Activated CD4-positive, alpha-beta memory T cell treated with anti-CD3 and anti-CD28 coated beads, Interleukin-2, amount 10 ng/mL, durations not matched to agents 7 days and 5 days (primary cell): ENCODE measurements at regions not wholly inside any gene's neighbourhood (a gene's known extent, or its start where the extent isn't known, plus 50 kb on each side); places are given as distances from the start of the nearest gene placed in this dataset.
"Not testable (repeated sequence)": the region's sequence is repeated elsewhere in the genome, so short reads cannot be mapped to it uniquely, and the experiment has no call there.

ENCODE experiments used
- CTCF ChIA-PET: fragments of 350-600 bp; sonication (Branson Sonifier 250); formaldehyde crosslinking; loops from one replicate; lab custom pipeline; 2021; ENCODE audit warnings: antibody characterized with exemption, inconsistent platforms; lab: Charles Lee
- POLR2A ChIA-PET: fragments of 350-600 bp; sonication (Branson Sonifier 250); formaldehyde crosslinking; loops from one replicate; lab custom pipeline; 2021; ENCODE audit warnings: antibody characterized with exemption; lab: Charles Lee
- DNase-seq: peaks from one replicate; pipeline ENCODE4 v3.0.0-alpha.2; 2020
- H3K27ac Mint-ChIP-seq: one replicate; pipeline ENCODE4 v1.8.0; 2021; ENCODE audit warnings: mild to moderate bottlenecking, mixed read lengths
- H3K27me3 Mint-ChIP-seq: one replicate; pipeline ENCODE4 v1.8.0; 2021; ENCODE audit warnings: mixed read lengths
- H3K36me3 Mint-ChIP-seq: one replicate; pipeline ENCODE4 v1.8.0; 2021; ENCODE audit warnings: low read depth, mixed read lengths
- H3K4me1 Mint-ChIP-seq: one replicate; pipeline ENCODE4 v1.8.0; 2021; ENCODE audit warnings: mixed read lengths
- H3K4me3 Mint-ChIP-seq: one replicate; pipeline ENCODE4 v1.8.0; 2021; ENCODE audit warnings: mild to moderate bottlenecking, mixed read lengths
- H3K9me3 Mint-ChIP-seq: one replicate; pipeline ENCODE4 v1.8.0; 2021; ENCODE audit warnings: mixed read lengths

DNA sequence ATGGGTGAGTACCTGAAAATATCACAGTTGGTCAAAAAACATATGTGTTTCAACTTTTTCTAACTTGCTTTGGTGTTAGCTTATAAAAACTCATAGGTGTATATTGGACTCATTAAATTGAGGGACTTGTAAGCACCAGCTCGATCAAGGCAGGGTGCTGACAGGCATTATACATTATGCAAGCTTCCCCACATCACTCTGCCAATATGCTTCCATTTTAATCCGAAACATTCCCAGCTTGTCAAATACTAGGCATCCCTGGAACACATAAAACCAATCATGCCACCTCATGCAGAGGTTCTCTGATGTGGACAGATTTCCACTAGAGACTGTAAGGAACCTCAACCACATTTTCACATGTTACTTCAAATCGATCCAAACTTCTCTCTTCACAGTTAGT is 187.3 kb upstream of the NT5E start:
- DNase-seq: no peak
- Mint-ChIP-seq H3K4me1 (no peaks in the 10 kb centered on the region), H3K27me3 (no peaks in the 10 kb centered on the region), H3K9me3 (no peaks in the 10 kb centered on the region), H3K27ac (no peak overlapping the region), H3K36me3 (no peaks in the 10 kb centered on the region), H3K4me3 (no peak overlapping the region)
- POLR2A ChIA-PET: no interaction called here
- CTCF ChIA-PET: no interaction called here

DNA sequence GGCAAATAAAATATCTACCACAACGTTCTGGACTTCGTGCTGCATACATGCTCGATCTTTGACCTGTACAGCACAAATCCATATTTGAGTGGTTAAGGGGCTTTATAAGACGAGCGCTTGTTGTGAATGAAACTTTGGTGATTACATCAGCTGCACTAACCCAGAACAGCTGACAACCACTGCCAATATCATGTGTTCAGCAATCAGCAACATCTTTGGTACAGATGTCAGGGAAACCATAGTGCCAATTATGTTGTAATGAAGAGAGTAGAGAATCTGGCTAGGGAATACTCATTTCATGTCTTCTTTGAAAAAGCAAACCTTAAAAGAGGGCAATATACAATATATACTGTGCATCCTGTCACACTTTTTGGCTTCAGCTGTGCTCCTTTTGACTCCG is 188.6 kb upstream of the NT5E start:
- H3K27ac Mint-ChIP-seq: no peak overlapping the region
- no peak overlapping the region for H3K4me3 Mint-ChIP-seq
- CTCF ChIA-PET: no interaction called here
- H3K27me3 Mint-ChIP-seq: no peaks in the 10 kb centered on the region
- no peaks in the 10 kb centered on the region for H3K4me1 Mint-ChIP-seq
- POLR2A ChIA-PET: no interaction called here
- DNase-seq: no peak
- H3K9me3 Mint-ChIP-seq: no peaks in the 10 kb centered on the region
- H3K36me3 Mint-ChIP-seq: no peaks in the 10 kb centered on the region

DNA sequence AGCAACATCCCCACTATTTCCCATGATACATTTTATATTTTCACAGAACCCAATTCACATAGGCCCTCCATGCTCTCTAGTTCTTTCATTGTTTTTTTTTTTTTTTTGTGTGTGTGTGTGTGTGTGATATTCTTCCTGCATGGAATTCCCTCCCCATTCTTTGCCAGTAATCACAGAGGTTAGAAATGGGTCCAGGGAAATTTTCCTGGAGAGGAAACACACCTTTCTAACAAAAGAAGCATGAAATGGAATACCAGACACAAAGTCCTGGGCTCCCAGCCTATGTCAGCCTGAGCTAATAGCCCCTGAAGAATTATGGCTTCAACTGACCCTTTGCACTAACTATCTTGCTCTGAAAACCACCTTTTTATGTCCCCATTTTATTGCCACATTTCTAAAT is 194.2 kb upstream of the NT5E start:
- Mint-ChIP-seq H3K36me3 (no peaks in the 10 kb centered on the region), H3K27me3 (no peaks in the 10 kb centered on the region)
- POLR2A ChIA-PET: no interaction called here

DNA sequence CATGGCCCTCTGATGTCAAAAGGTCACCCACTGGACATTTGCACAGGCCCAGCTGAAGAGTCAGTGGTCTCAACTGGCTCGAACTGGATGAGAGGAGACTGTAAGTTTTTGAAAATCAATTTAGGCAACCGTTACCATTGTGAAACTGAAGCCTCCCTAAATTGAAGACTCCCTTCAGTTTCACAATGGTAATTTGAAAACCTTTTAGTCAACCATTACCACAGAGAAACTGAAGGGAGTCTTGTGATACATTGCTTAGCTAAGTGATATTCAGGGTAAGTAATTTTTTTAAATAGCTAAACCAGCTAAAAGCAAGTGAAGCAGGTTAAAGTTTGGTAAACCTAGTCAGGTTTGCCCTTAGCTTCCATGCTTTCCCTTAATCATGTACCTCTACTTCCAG is 197.3 kb upstream of the NT5E start:
- peaks cover 2% of the 10 kb centered on the region for H3K9me3 Mint-ChIP-seq
- ChIA-PET CTCF (no interaction called here), POLR2A (no interaction called here)
- no peaks in the 10 kb centered on the region for H3K27me3 Mint-ChIP-seq
- no peak for DNase-seq
- H3K36me3 Mint-ChIP-seq: no peaks in the 10 kb centered on the region
- H3K27ac Mint-ChIP-seq: no peak overlapping the region
- no peaks in the 10 kb centered on the region for H3K4me1 Mint-ChIP-seq
- no peak overlapping the region for H3K4me3 Mint-ChIP-seq

More for the DNA sequence above, 194.2 kb upstream of the NT5E start:
- no peak for DNase-seq
- peaks cover 2% of the 10 kb centered on the region for H3K9me3 Mint-ChIP-seq
- no peaks in the 10 kb centered on the region for H3K4me1 Mint-ChIP-seq
- H3K27ac Mint-ChIP-seq: no peak overlapping the region
- CTCF ChIA-PET: no interaction called here
- H3K4me3 Mint-ChIP-seq: no peak overlapping the region

DNA sequence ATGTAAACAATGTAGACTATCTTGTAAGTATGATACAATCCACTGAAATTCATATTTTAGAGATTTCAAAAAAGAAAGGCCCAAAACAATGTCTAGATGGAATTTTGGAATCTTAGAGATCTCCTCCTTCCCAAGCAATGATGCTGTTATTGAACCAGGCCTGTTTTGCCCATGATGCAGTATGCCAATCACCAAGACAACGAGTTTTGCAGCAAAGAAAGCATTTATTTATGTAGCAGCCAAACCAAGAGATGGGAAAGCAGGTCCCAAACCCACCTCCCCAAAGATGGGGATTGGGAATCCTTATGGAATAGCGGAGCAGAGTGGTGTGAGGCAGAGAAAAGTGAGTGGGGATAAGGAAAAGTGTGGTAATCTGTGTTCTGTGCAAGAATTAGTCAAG is 197.8 kb upstream of the NT5E start:
- Mint-ChIP-seq H3K27ac (no peak overlapping the region), H3K4me3 (no peak overlapping the region), H3K9me3 (peaks cover 2% of the 10 kb centered on the region), H3K4me1 (no peaks in the 10 kb centered on the region), H3K27me3 (no peaks in the 10 kb centered on the region), H3K36me3 (no peaks in the 10 kb centered on the region)
- CTCF ChIA-PET: no interaction called here
- POLR2A ChIA-PET: no interaction called here
- DNase-seq: no peak

DNA sequence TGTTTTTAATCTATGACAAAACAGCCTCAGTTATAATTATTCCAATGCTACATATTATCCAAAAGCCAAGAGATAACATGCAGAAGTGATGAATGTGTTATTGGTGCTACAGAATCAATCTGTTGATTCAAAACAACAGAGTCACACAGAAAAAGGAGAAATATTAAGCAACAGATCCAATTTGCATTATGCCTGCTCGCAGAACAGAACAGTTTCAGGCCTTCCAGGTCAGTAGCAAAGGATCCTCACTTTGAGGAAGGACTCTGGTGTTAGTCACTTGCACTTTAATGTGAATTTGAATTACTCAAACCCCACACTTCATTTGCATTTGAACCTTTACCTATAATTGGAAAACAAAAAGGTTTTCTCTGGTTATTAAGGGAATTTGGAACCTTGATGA is 198.6 kb upstream of the NT5E start:
- H3K4me3 Mint-ChIP-seq: no peak overlapping the region
- no peaks in the 10 kb centered on the region for H3K36me3 Mint-ChIP-seq
- ChIA-PET CTCF (no interaction called here), POLR2A (no interaction called here)
- DNase-seq: no peak
- H3K27ac Mint-ChIP-seq: no peak overlapping the region
- no peaks in the 10 kb centered on the region for H3K27me3 Mint-ChIP-seq
- H3K9me3 Mint-ChIP-seq: peaks cover 2% of the 10 kb centered on the region
- no peaks in the 10 kb centered on the region for H3K4me1 Mint-ChIP-seq

DNA sequence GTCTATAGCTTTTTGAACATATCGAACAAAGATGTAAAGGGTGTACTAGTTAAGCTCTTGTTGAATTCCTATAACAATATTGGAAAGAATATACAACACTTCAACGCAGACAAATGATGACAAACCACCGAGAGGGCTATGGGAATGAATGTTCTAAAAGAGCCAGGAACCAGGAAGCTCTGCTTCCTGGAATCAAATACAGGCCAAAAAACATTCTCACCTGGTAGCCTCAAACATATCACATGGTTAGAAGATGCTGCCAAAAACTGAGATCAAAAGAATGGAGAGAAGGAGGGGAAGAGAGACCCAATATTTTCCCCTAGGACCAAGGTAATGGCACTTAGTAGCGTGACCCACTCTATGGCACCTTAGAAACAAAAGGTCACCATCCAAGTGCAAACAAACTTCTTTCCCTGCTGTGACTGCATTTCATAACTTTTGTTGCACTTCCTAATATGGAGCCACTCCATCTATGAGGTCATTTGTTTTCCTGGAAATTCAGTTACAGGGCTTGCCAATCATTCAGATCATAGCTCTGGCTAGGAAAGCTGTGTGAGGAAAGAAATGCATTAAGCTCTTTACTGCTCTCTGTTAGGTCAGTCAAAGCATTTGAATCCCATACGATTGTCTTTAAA is 199.2 kb upstream of the NT5E start:
- no peaks in the 10 kb centered on the region for H3K36me3 Mint-ChIP-seq
- ChIA-PET POLR2A (no interaction called here), CTCF (no interaction called here)
- no peak overlapping the region for H3K4me3 Mint-ChIP-seq
- no peak overlapping the region for H3K27ac Mint-ChIP-seq
- no peaks in the 10 kb centered on the region for H3K4me1 Mint-ChIP-seq
- no peaks in the 10 kb centered on the region for H3K27me3 Mint-ChIP-seq
- H3K9me3 Mint-ChIP-seq: peaks cover 2% of the 10 kb centered on the region
- no peak for DNase-seq

DNA sequence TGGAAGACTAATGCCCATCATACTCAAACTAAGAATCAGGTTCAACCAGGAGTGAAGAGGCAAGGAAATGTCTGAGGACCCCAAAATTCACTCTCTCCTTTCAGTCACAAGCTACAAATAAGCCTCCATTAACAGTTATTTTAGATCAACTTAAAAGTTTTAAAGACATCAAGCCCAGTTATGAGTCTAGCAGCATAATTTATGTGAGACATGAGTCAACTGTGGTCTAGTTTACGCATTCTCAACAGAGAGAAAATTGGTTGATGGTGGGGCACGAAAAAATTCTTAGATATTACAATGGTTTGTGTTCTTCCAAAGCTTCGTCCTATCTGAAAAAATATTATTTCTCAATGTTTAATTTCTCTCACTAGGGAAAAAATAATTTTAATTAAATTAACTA is 204.9 kb upstream of the NT5E start:
- Mint-ChIP-seq H3K4me1 (no peaks in the 10 kb centered on the region), H3K4me3 (no peak overlapping the region), H3K27me3 (no peaks in the 10 kb centered on the region), H3K9me3 (no peaks in the 10 kb centered on the region), H3K27ac (no peak overlapping the region), H3K36me3 (no peaks in the 10 kb centered on the region)
- POLR2A ChIA-PET: no interaction called here
- no peak for DNase-seq
- CTCF ChIA-PET: no interaction called here

DNA sequence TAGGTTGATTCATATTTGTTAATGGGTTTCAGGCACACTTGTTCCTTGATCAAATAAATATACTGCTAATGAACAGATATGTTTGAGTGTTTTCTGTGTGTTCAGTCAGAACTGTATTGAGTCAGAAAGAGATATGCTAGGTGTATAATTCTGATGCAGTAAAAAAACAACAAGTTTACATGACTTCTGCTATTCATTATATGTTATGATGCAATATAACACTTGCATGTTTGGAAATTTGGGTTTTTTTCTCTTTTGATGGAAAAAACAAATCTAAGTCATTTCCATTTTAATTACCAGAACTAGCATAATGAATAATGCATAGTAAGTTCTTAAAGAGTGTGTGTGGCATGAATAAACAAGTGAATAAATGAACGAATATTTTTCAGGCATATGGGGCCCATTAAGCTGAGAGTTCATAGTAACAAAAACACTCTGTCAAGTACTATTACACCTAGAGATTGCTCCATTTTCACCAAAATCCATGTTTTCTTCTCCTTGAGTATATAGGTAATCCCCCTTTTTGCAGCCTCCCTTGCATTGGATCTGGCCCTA is 208.3 kb upstream of the NT5E start:
- Mint-ChIP-seq H3K27me3 (no peaks in the 10 kb centered on the region), H3K36me3 (no peaks in the 10 kb centered on the region), H3K4me3 (no peak overlapping the region), H3K27ac (no peak overlapping the region), H3K9me3 (no peaks in the 10 kb centered on the region), H3K4me1 (no peaks in the 10 kb centered on the region)
- DNase-seq: no peak
- ChIA-PET CTCF (no interaction called here), POLR2A (no interaction called here)

DNA sequence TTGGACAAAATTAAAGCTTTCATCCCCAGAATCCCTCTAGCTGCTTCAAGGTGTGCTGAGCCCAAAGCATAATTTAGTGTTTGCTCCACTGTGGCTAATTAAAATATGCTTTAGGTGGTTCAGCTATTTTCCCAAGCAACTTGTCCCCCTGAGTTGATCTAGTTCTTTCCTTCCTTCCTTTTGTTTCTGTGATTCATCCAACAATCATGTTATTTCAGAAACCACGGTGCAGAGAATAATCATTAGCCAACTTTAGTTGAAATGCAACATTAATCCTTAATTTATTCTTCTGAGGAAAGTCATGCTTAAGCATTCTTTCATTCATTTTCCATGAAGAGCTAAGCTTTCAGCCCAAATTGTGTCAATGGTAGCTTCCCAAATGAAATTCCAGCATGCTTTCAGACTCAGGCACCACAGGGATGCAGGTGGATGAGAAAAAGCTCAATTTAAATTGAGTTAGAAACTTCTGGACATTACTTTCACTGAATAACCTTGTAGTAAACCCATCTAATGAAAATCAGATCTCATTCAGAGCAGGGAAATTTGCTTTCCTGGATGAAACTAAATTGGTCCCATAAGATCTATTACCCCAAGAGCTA is 209.0 kb upstream of the NT5E start:
- H3K4me3 Mint-ChIP-seq: no peak overlapping the region
- H3K4me1 Mint-ChIP-seq: no peaks in the 10 kb centered on the region
- no peaks in the 10 kb centered on the region for H3K27me3 Mint-ChIP-seq
- POLR2A ChIA-PET: no interaction called here
- CTCF ChIA-PET: no interaction called here
- no peak for DNase-seq
- no peaks in the 10 kb centered on the region for H3K9me3 Mint-ChIP-seq
- H3K27ac Mint-ChIP-seq: no peak overlapping the region
- H3K36me3 Mint-ChIP-seq: no peaks in the 10 kb centered on the region

DNA sequence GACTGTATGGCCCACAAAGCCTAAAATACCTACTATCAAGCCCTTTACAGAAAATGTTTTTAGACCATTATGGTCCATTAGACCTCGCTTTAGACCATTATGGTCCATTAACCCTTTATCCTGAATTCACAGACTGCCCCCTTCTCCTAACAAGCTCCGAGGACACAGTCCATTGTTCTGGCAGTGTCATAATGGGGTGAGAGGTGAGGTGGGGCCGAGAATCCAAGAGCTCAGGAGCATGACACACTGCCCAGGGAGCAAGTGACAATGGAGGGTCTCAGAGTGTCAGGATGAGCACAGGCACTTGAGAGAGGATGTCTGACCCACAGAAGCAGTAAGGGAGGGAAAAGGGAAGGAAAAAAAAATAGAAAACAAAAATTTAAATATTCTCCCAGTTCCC is 212.4 kb upstream of the NT5E start:
- POLR2A ChIA-PET: no interaction called here
- Mint-ChIP-seq H3K4me1 (no peaks in the 10 kb centered on the region), H3K36me3 (no peaks in the 10 kb centered on the region), H3K4me3 (no peak overlapping the region), H3K9me3 (no peaks in the 10 kb centered on the region), H3K27me3 (no peaks in the 10 kb centered on the region), H3K27ac (no peak overlapping the region)
- CTCF ChIA-PET: no interaction called here
- DNase-seq: no peak

DNA sequence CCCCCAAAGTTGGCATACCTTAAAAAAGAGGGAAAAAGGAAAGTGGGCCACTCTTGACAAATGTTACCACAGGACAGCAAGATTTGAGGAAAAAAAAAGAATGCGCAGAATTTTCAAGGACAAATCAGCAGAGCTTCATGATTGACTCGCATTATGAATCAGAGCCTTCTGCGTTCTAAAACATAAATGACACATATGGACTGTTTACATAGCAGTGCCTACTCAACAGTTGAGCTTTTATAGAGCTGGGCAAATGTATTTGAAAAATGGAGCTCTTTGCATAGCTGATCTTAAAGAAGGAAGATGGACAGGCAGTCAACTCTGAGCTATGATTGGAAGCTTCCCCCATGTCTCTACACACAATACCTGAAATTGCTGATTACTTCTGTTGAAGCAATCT is 213.2 kb upstream of the NT5E start:
- no peak overlapping the region for H3K27ac Mint-ChIP-seq
- H3K27me3 Mint-ChIP-seq: no peaks in the 10 kb centered on the region
- H3K9me3 Mint-ChIP-seq: no peaks in the 10 kb centered on the region
- DNase-seq: no peak
- H3K36me3 Mint-ChIP-seq: no peaks in the 10 kb centered on the region
- CTCF ChIA-PET: no interaction called here
- H3K4me1 Mint-ChIP-seq: no peaks in the 10 kb centered on the region
- H3K4me3 Mint-ChIP-seq: no peak overlapping the region
- POLR2A ChIA-PET: no interaction called here

DNA sequence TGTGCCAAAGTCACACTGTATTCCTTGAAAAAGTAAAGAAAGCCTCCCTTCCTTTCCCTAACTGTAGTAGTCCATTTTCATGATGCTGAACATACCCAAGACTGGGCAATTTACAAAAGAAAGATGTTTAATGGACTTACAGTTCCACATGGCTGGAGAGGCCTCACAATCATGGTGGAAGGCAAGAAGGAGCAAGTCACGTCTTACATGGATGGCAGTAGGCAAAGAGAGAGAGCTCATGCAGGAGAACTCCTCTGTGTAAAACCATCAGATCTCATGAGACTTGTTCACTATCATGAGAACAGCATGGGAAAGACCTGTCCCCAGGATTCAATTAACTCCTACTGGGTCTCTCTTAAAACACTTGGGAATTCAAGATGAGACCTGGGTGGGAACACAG is 222.5 kb upstream of the NT5E start:
- H3K9me3 Mint-ChIP-seq: peaks cover 14% of the 10 kb centered on the region
- H3K4me3 Mint-ChIP-seq, H3K27me3 Mint-ChIP-seq, H3K36me3 Mint-ChIP-seq, CTCF ChIA-PET, H3K27ac Mint-ChIP-seq, H3K4me1 Mint-ChIP-seq, DNase-seq, POLR2A ChIA-PET: not testable (repeated sequence)

DNA sequence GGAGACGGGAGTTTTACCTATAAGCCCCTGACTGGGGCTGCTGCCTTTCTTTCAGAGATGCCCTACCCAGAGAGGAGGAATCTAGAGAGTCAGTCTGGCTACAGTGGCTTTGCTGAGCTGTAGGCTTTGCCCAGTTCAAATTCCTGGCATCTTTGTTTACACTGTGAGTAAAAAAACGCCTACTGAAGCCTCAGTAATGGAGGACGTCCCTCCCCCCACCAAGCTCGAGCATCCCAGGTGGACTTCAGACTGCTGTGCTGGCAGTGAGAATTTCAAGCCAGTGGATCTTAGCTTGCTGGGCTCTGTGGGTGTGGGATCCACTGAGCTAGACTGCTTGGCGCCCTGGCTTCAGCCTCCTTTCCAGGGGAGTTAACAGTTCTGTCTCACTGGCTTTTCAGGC is 237.1 kb upstream of the NT5E start:
- H3K36me3 Mint-ChIP-seq, H3K4me1 Mint-ChIP-seq, H3K4me3 Mint-ChIP-seq, POLR2A ChIA-PET, DNase-seq, H3K27ac Mint-ChIP-seq, CTCF ChIA-PET, H3K27me3 Mint-ChIP-seq: not testable (repeated sequence)
- peaks cover 27% of the 10 kb centered on the region for H3K9me3 Mint-ChIP-seq
